ENCODE measurements at regions not wholly inside any gene's neighbourhood (a gene's known extent, or its start where the extent isn't known, plus 50 kb on each side); places are given as distances from the start of the nearest gene placed in this dataset.

DNA sequence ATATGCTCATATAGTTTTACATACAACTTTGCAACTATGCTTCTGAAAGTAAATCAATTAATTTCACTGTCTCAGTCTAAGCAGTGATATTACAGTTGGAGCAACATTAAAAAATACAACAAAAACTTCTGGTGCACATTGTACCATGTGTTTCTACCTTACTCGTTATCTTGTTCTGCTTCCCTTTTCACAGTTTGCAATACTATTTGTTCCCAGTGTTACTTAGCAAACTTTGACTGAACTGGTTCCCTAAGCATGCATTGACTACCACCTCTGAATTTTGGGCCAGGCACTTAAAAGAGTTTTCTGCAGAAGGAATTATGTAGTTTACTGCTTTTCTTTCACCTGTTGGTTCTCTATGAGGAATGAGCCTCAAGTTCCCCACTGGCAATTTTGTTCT, 152.7 kb downstream of the SEC61B start:
- Mint-ChIP-seq H3K36me3 (ENCODE audit: low read depth) (no peaks in the 10 kb centered on the region), H3K4me3 (no peak overlapping the region), H3K9me3 (no peaks in the 10 kb centered on the region), H3K4me1 (no peaks in the 10 kb centered on the region), H3K27ac (no peak overlapping the region), H3K27me3 (peaks cover 10% of the 10 kb centered on the region)
- ChIA-PET CTCF (interaction anchor here (1.9 kb wide), 1 partner anchor 10 kb away, joined by 8 read pairs; no protein-coding TSS in a partner anchor), POLR2A (no interaction called here)
- DNase-seq: no peak

- Mint-ChIP-seq H3K27ac (no peak overlapping the region), H3K4me1 (no peaks in the 10 kb centered on the region)
- POLR2A ChIA-PET: no interaction called here
Measured at GRCh38 chr9:99375481-99375880, 153.4 kb downstream of the SEC61B start.

DNA sequence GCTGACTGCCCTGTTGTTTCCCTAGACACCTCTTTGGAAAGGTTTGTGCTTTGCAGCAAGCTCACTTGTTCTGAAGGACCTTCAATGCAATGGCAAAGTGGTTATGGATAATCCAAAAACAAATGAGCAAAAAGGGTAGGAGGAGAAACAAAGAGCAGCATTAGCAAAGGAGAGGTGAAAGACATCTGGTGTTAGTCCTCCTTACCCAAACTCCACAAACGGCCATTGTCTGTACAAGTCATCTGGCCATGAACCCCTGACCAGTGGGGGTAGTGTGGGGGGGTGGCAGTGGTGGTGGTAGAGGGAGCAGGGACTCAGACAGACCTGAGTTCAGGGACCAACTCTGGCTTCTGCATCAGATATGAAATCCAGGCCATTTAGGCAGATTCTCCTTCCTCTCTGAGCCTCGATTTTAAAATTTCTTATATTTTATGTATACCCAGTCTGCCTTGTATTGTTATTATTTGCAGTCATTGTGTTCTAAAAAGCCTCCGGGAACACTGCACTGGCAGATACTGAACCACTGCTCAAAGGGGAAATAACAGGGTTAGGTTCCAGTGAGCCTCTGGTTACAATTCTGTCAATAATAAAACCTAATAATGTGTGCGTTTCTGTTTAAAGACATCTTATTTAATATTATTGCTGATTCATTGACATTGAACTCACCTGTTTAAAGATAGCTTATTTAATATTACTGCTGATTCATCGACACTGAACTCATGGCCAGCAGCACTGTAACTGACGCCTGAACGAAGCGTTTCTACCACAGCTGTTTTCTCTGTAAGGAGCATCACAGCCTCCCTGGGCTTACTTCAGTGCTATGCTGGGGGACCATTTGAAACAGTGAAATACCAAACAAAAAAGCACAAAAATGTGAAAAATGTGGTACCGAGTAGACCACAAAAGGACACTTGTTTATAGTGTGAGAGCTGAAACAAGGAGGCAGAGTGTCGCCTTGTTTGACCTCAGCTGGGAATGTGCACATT, 156.0 kb downstream of the SEC61B start:
- no peaks in the 10 kb centered on the region for H3K36me3 Mint-ChIP-seq (ENCODE audit: low read depth)
- DNase-seq: no peak
- H3K9me3 Mint-ChIP-seq: no peaks in the 10 kb centered on the region
- CTCF ChIA-PET: no interaction called here
- no peak overlapping the region for H3K4me3 Mint-ChIP-seq
- H3K27me3 Mint-ChIP-seq: peaks cover 7% of the 10 kb centered on the region
- H3K4me1 Mint-ChIP-seq: no peaks in the 10 kb centered on the region
- no peak overlapping the region for H3K27ac Mint-ChIP-seq
- POLR2A ChIA-PET: no interaction called here

More at GRCh38 chr9:99375481-99375880, 153.4 kb downstream of the SEC61B start:
- Mint-ChIP-seq H3K36me3 (ENCODE audit: low read depth) (no peaks in the 10 kb centered on the region), H3K27me3 (peaks cover 6% of the 10 kb centered on the region), H3K4me3 (no peak overlapping the region), H3K9me3 (no peaks in the 10 kb centered on the region)
- CTCF ChIA-PET: no interaction called here
- no peak for DNase-seq

- ChIA-PET POLR2A (no interaction called here), CTCF (no interaction called here)
- no peak overlapping the region for H3K4me3 Mint-ChIP-seq
- H3K4me1 Mint-ChIP-seq: no peaks in the 10 kb centered on the region
- no peaks in the 10 kb centered on the region for H3K9me3 Mint-ChIP-seq
- no peak for DNase-seq
- H3K27ac Mint-ChIP-seq: no peak overlapping the region
- H3K36me3 Mint-ChIP-seq (ENCODE audit: low read depth): no peaks in the 10 kb centered on the region
- peaks cover 9% of the 10 kb centered on the region for H3K27me3 Mint-ChIP-seq
Measured at GRCh38 chr9:99383536-99383935, 161.5 kb downstream of the SEC61B start.

GRCh38 chr9:99385215-99385614, 163.1 kb downstream of the SEC61B start:
- no peak overlapping the region for H3K27ac Mint-ChIP-seq
- H3K27me3 Mint-ChIP-seq: peaks cover 9% of the 10 kb centered on the region
- no peaks in the 10 kb centered on the region for H3K4me1 Mint-ChIP-seq
- DNase-seq: no peak
- no peaks in the 10 kb centered on the region for H3K9me3 Mint-ChIP-seq
- ChIA-PET POLR2A (no interaction called here), CTCF (no interaction called here)
- H3K36me3 Mint-ChIP-seq (ENCODE audit: low read depth): no peaks in the 10 kb centered on the region
- H3K4me3 Mint-ChIP-seq: no peak overlapping the region

GRCh38 chr9:99385814-99386279, 163.8 kb downstream of the SEC61B start:
- Mint-ChIP-seq H3K36me3 (ENCODE audit: low read depth) (no peaks in the 10 kb centered on the region), H3K4me1 (no peaks in the 10 kb centered on the region), H3K4me3 (no peak overlapping the region), H3K9me3 (no peaks in the 10 kb centered on the region), H3K27me3 (peaks cover 9% of the 10 kb centered on the region), H3K27ac (no peak overlapping the region)
- ChIA-PET CTCF (no interaction called here), POLR2A (no interaction called here)
- no peak for DNase-seq

- Mint-ChIP-seq H3K4me1 (no peaks in the 10 kb centered on the region), H3K27me3 (peaks cover 6% of the 10 kb centered on the region), H3K4me3 (no peak overlapping the region), H3K9me3 (no peaks in the 10 kb centered on the region), H3K36me3 (ENCODE audit: low read depth) (no peaks in the 10 kb centered on the region), H3K27ac (no peak overlapping the region)
- ChIA-PET CTCF (no interaction called here), POLR2A (no interaction called here)
- DNase-seq: no peak
Measured at GRCh38 chr9:99387431-99387830, 165.3 kb downstream of the SEC61B start.

DNA sequence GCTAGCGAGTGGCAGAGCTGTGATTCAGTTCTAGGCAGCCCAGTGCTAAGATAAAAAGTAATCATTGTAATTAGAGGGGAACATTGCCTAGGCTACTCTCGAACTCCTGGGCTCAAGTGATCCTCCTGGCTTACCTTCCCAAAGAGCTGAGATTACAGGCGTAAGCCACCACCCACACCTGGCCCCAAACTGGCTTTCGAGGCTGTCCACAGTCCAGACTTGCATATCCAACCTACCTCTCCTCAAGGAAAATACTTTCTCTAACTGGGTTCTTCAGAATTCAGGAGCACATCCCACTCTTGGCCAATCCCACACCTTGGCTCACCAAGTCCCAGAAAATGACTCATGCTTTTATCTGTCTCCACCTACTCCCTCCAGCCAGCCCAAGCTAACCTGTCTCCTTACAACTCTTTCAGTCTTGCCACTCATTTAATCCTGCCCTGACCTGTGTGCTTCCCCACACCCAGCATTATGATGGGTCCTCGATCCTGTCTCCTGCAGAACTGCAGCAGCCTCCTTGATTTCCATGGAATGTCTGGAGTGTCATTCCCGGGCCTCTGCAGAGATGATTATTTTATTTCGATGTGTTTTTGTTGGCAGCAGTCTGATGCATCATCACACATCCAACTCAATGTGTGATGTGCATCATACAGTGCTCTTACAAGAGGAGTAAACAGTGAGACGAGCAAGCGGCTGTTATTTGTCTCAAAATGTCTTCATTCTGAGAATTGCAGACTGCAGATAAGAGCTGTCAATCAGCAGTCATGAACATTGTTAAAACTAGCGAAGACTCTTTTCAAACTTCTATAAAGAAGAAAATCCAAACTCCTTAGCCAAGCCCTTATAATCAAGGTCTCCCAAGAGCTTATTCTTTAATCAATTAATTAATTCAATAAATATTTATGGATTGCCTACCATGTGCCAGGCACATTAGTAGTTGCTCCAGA, 167.3 kb downstream of the SEC61B start:
- POLR2A ChIA-PET: no interaction called here
- Mint-ChIP-seq H3K27me3 (peaks cover 6% of the 10 kb centered on the region), H3K36me3 (ENCODE audit: low read depth) (no peaks in the 10 kb centered on the region), H3K4me1 (no peaks in the 10 kb centered on the region), H3K4me3 (no peak overlapping the region), H3K27ac (no peak overlapping the region), H3K9me3 (no peaks in the 10 kb centered on the region)
- DNase-seq: no peak
- CTCF ChIA-PET: no interaction called here

GRCh38 chr9:99391937-99392594, 170.0 kb downstream of the SEC61B start:
- Mint-ChIP-seq H3K4me3 (no peak overlapping the region), H3K36me3 (ENCODE audit: low read depth) (no peaks in the 10 kb centered on the region), H3K9me3 (no peaks in the 10 kb centered on the region), H3K4me1 (no peaks in the 10 kb centered on the region), H3K27me3 (no peaks in the 10 kb centered on the region), H3K27ac (no peak overlapping the region)
- ChIA-PET POLR2A (no interaction called here), CTCF (interaction anchor here (0.7 to 0.9 kb wide), 2 partner anchors 8 to 24 kb away, joined by 3 read pairs; no protein-coding TSS in a partner anchor)
- no peak for DNase-seq

GRCh38 chr9:99392986-99393385, 170.9 kb downstream of the SEC61B start:
- Mint-ChIP-seq H3K4me3 (no peak overlapping the region), H3K4me1 (no peaks in the 10 kb centered on the region), H3K27ac (no peak overlapping the region), H3K36me3 (ENCODE audit: low read depth) (no peaks in the 10 kb centered on the region), H3K27me3 (no peaks in the 10 kb centered on the region), H3K9me3 (no peaks in the 10 kb centered on the region)
- DNase-seq: no peak
- ChIA-PET CTCF (interaction anchor here (0.7 kb wide), 1 partner anchor 32 kb away, joined by 3 read pairs; no protein-coding TSS in a partner anchor), POLR2A (no interaction called here)

GRCh38 chr9:99393993-99394392, 171.9 kb downstream of the SEC61B start:
- POLR2A ChIA-PET: no interaction called here
- CTCF ChIA-PET: no interaction called here
- H3K27ac Mint-ChIP-seq: no peak overlapping the region
- no peak for DNase-seq
- no peak overlapping the region for H3K4me3 Mint-ChIP-seq
- H3K36me3 Mint-ChIP-seq (ENCODE audit: low read depth): no peaks in the 10 kb centered on the region
- no peaks in the 10 kb centered on the region for H3K9me3 Mint-ChIP-seq
- no peaks in the 10 kb centered on the region for H3K27me3 Mint-ChIP-seq
- H3K4me1 Mint-ChIP-seq: no peaks in the 10 kb centered on the region

DNA sequence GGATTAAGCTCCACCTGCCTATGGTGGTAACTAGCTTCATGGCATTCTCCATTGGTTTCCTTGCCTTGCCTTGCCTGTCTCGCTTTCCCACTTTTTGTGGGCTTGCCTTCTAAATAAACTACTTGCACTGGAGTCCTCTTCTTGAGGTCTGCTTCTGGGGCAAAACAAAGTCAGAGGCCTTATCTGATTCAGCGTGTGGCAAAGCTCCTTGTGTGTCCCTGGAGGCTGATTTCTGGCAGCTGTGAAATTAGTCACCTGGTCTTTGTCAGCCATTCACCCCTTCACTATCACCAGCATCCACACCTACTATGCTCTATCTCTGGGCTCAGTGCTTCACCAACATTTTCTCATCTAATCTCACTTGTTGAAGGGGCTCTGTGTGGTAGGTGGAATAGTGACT, 176.2 kb downstream of the SEC61B start:
- Mint-ChIP-seq H3K27me3 (no peaks in the 10 kb centered on the region), H3K27ac (no peak overlapping the region), H3K9me3 (no peaks in the 10 kb centered on the region), H3K36me3 (ENCODE audit: low read depth) (no peaks in the 10 kb centered on the region), H3K4me3 (no peak overlapping the region), H3K4me1 (no peaks in the 10 kb centered on the region)
- ChIA-PET CTCF (no interaction called here), POLR2A (no interaction called here)
- no peak for DNase-seq

- no peaks in the 10 kb centered on the region for H3K36me3 Mint-ChIP-seq (ENCODE audit: low read depth)
- no peaks in the 10 kb centered on the region for H3K9me3 Mint-ChIP-seq
- POLR2A ChIA-PET: no interaction called here
- no peaks in the 10 kb centered on the region for H3K27me3 Mint-ChIP-seq
- no peaks in the 10 kb centered on the region for H3K4me1 Mint-ChIP-seq
- no peak overlapping the region for H3K27ac Mint-ChIP-seq
- CTCF ChIA-PET: no interaction called here
- no peak overlapping the region for H3K4me3 Mint-ChIP-seq
- no peak for DNase-seq
Measured at GRCh38 chr9:99399474-99399873, 177.4 kb downstream of the SEC61B start.

Data from activated CD4-positive, alpha-beta T cell treated with anti-CD3 and anti-CD28 coated beads, Interleukin-2, amount 10 ng/mL, durations not matched to agents 7 days and 5 days (primary cell).